ENCODE measurements at regions not wholly inside any gene's neighbourhood (a gene's known extent, or its start where the extent isn't known, plus 50 kb on each side); places are given as distances from the start of the nearest gene placed in this dataset.
"Not testable (repeated sequence)": the region's sequence is repeated elsewhere in the genome, so short reads cannot be mapped to it uniquely, and the experiment has no call there.

DNA sequence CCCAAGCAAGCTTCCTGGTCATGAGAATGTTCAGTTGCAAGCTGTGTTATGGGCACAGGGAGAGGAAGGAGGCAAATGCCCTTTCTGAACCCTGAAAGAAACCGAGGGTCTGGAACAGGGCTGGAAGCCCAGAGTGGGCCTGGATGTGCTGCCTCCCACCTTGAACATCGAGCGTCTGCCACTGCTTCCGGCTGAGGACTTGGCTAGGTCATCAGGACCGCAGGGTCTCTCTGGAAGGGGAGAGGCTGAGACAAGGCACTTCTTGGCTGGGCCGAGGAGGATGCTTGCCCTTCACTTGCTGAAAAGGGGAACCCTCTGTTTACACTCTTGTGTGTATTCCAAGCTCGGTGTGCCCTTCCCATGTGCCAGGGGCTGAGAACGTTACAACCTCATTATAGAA, 168.0 kb upstream of the C1orf174 start:
- no peaks in the 10 kb centered on the region for H3K9me3 ChIP-seq (ENCODE audit: control insufficient read depth, insufficient read depth, low read length)
- H3K4me1 ChIP-seq (ENCODE audit: control insufficient read depth, insufficient read depth, low read length): peaks cover 14% of the 10 kb centered on the region
- no peak overlapping the region for H3K4me3 ChIP-seq (ENCODE audit: low read depth, low read length)
- WGBS (ENCODE audit: insufficient coverage): 59% methylated on average over 8 of the region's 8 CpGs
- H3K27ac ChIP-seq (ENCODE audit: low read depth, low read length): no peak overlapping the region
- DNase-seq (ENCODE audit: low read depth in 4 of 6, low spot score in 6 of 6): no peak
- no peaks in the 10 kb centered on the region for H3K27me3 ChIP-seq (ENCODE audit: control insufficient read depth, insufficient read depth, low read length)
- no peaks in the 10 kb centered on the region for H3K36me3 ChIP-seq (ENCODE audit: control insufficient read depth, insufficient read depth, low read length)

- DNase-seq (ENCODE audit: low read depth in 4 of 6, low spot score in 6 of 6): peak in 2 of 6 donors; percentile 60 to 75
- Histone ChIP-seq H3K4me3 (ENCODE audit: low read depth, low read length) (no peak overlapping the region), H3K27ac (ENCODE audit: low read depth, low read length) (no peak overlapping the region), H3K9me3 (ENCODE audit: control insufficient read depth, insufficient read depth, low read length) (no peaks in the 10 kb centered on the region), H3K4me1 (ENCODE audit: control insufficient read depth, insufficient read depth, low read length) (peaks cover 26% of the 10 kb centered on the region), H3K36me3 (ENCODE audit: control insufficient read depth, insufficient read depth, low read length) (no peaks in the 10 kb centered on the region), H3K27me3 (ENCODE audit: control insufficient read depth, insufficient read depth, low read length) (no peaks in the 10 kb centered on the region)
- 51% methylated on average over 3 of the region's 6 CpGs for WGBS (ENCODE audit: insufficient coverage)
Measured at GRCh38 chr1:4071653-4072052, 171.6 kb upstream of the C1orf174 start.

DNA sequence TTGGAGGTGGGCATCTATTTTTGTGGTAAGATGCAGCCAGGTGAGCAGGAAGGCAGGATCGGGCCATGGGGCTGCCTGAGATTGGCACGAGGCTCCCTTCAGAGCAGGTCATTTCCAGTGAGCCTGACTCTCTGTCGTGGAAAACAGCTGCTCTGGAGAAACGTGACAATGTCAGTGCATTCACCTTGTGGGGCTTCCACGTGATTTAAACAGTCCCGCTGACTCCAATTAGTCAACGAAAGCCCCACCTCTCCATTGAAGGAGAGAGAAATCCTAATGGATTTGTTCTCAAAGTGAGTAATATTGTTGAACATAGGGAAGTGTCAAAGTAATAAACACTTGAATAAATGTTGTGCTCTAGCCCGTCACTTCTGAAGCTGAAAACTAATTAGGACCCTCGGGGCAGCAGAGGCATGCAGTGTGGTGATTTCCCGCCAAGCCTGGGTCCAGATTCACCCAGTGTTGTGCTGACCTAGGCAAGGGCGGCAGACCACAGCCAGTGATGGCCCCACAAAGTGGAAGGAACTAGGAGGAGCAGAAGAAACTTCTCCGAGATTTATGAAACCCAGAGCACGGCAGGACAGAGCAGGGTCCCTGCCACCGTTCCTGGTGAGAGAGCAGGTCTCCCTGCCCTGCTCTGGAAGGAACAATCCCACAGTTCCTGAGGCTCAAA, 172.5 kb upstream of the C1orf174 start:
- Histone ChIP-seq H3K4me3 (ENCODE audit: low read depth, low read length) (no peak overlapping the region), H3K27ac (ENCODE audit: low read depth, low read length) (no peak overlapping the region), H3K9me3 (ENCODE audit: control insufficient read depth, insufficient read depth, low read length) (no peaks in the 10 kb centered on the region), H3K27me3 (ENCODE audit: control insufficient read depth, insufficient read depth, low read length) (no peaks in the 10 kb centered on the region), H3K4me1 (ENCODE audit: control insufficient read depth, insufficient read depth, low read length) (peaks cover 26% of the 10 kb centered on the region), H3K36me3 (ENCODE audit: control insufficient read depth, insufficient read depth, low read length) (no peaks in the 10 kb centered on the region)
- 70% methylated on average over 10 of the region's 14 CpGs for WGBS (ENCODE audit: insufficient coverage)
- DNase-seq (ENCODE audit: low read depth in 4 of 6, low spot score in 6 of 6): peak in 1 of 6 donors; percentile 51

- H3K27me3 ChIP-seq (ENCODE audit: control insufficient read depth, insufficient read depth, low read length): no peaks in the 10 kb centered on the region
- DNase-seq (ENCODE audit: low read depth in 4 of 6, low spot score in 6 of 6): no peak
- WGBS (ENCODE audit: insufficient coverage): 86% methylated on average over 8 of the region's 8 CpGs
Measured at GRCh38 chr1:4075436-4076225, 175.6 kb upstream of the C1orf174 start.

DNA sequence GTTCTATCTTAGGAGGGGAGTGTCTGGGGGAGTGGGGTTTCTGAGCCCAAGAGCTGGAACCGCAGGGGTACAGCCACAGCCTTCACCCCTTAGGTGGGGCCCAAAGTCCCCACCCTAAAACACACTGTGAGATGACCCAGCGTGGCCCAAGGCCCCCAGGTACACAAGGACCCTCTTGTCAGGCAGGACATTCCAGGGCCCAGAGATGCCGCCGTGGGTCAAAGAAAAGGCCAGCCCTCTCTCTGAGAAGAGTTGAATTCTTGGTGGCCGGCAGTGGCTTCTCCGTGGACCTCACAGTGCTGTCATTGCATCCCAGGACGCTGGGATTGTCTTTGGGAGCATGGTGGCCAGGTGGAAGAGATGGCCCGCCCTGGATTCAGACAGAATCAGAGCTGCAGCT, 176.3 kb upstream of the C1orf174 start:
- Histone ChIP-seq H3K36me3 (ENCODE audit: control insufficient read depth, insufficient read depth, low read length) (no peaks in the 10 kb centered on the region), H3K27me3 (ENCODE audit: control insufficient read depth, insufficient read depth, low read length) (no peaks in the 10 kb centered on the region), H3K4me3 (ENCODE audit: low read depth, low read length) (no peak overlapping the region), H3K27ac (ENCODE audit: low read depth, low read length) (no peak overlapping the region), H3K9me3 (ENCODE audit: control insufficient read depth, insufficient read depth, low read length) (no peaks in the 10 kb centered on the region), H3K4me1 (ENCODE audit: control insufficient read depth, insufficient read depth, low read length) (peaks cover 26% of the 10 kb centered on the region)
- DNase-seq (ENCODE audit: low read depth in 4 of 6, low spot score in 6 of 6): no peak
- 65% methylated on average over 7 of the region's 8 CpGs for WGBS (ENCODE audit: insufficient coverage)

More at GRCh38 chr1:4075436-4076225, 175.6 kb upstream of the C1orf174 start:
- no peak overlapping the region for H3K27ac ChIP-seq (ENCODE audit: low read depth, low read length)
- H3K4me3 ChIP-seq (ENCODE audit: low read depth, low read length): no peak overlapping the region
- H3K36me3 ChIP-seq (ENCODE audit: control insufficient read depth, insufficient read depth, low read length): no peaks in the 10 kb centered on the region
- no peaks in the 10 kb centered on the region for H3K9me3 ChIP-seq (ENCODE audit: control insufficient read depth, insufficient read depth, low read length)
- H3K4me1 ChIP-seq (ENCODE audit: control insufficient read depth, insufficient read depth, low read length): peaks cover 26% of the 10 kb centered on the region

DNA sequence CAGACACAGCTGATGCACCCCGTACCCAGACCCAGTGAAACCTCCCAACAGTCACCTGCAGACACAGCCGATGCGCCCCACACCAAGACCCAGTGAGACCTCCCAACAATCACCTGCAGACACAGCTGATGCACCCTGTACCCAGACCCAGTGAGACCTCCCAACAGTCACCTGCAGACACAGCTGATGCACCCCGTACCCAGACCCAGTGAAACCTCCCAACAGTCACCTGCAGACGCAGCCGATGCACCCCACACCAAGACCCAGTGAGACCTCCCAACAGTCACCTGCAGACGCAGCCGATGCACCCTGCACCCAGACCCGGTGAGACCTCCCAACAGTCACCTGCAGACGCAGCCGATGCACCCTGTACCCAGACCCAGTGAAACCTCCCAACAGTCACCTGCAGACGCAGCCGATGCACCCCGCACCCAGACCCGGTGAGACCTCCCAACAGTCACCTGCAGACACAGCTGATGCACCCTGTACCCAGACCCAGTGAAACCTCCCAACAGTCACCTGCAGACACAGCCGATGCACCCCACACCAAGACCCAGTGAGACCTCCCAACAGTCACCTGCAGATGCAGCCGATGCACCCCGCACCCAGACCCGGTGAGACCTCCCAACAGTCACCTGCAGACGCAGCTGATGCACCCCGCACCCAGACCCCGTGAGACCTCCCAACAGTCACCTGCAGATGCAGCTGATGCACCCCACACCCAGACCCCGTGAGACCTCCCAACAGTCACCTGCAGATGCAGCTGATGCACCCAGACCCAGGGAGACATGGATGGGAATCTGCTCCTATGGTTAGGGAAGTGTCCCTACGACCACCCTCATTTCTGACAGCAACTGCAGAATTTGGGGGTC, 178.3 kb upstream of the C1orf174 start:
- not testable (repeated sequence) for H3K27ac ChIP-seq (ENCODE audit: low read depth, low read length); H3K27me3 ChIP-seq (ENCODE audit: control insufficient read depth, insufficient read depth, low read length); H3K9me3 ChIP-seq (ENCODE audit: control insufficient read depth, insufficient read depth, low read length); DNase-seq (ENCODE audit: low read depth in 4 of 6, low spot score in 6 of 6); H3K36me3 ChIP-seq (ENCODE audit: control insufficient read depth, insufficient read depth, low read length); H3K4me3 ChIP-seq (ENCODE audit: low read depth, low read length)
- peaks cover 32% of the 10 kb centered on the region for H3K4me1 ChIP-seq (ENCODE audit: control insufficient read depth, insufficient read depth, low read length)
- WGBS (ENCODE audit: insufficient coverage): 87% methylated on average over 15 of the region's 24 CpGs

GRCh38 chr1:4079815-4080214, 179.7 kb upstream of the C1orf174 start:
- Histone ChIP-seq H3K27me3 (ENCODE audit: control insufficient read depth, insufficient read depth, low read length) (no peaks in the 10 kb centered on the region), H3K4me1 (ENCODE audit: control insufficient read depth, insufficient read depth, low read length) (peaks cover 33% of the 10 kb centered on the region), H3K27ac (ENCODE audit: low read depth, low read length) (no peak overlapping the region), H3K36me3 (ENCODE audit: control insufficient read depth, insufficient read depth, low read length) (no peaks in the 10 kb centered on the region), H3K4me3 (ENCODE audit: low read depth, low read length) (no peak overlapping the region), H3K9me3 (ENCODE audit: control insufficient read depth, insufficient read depth, low read length) (no peaks in the 10 kb centered on the region)
- WGBS (ENCODE audit: insufficient coverage): 66% methylated on average over 3 of the region's 5 CpGs
- DNase-seq (ENCODE audit: low read depth in 4 of 6, low spot score in 6 of 6): no peak

DNA sequence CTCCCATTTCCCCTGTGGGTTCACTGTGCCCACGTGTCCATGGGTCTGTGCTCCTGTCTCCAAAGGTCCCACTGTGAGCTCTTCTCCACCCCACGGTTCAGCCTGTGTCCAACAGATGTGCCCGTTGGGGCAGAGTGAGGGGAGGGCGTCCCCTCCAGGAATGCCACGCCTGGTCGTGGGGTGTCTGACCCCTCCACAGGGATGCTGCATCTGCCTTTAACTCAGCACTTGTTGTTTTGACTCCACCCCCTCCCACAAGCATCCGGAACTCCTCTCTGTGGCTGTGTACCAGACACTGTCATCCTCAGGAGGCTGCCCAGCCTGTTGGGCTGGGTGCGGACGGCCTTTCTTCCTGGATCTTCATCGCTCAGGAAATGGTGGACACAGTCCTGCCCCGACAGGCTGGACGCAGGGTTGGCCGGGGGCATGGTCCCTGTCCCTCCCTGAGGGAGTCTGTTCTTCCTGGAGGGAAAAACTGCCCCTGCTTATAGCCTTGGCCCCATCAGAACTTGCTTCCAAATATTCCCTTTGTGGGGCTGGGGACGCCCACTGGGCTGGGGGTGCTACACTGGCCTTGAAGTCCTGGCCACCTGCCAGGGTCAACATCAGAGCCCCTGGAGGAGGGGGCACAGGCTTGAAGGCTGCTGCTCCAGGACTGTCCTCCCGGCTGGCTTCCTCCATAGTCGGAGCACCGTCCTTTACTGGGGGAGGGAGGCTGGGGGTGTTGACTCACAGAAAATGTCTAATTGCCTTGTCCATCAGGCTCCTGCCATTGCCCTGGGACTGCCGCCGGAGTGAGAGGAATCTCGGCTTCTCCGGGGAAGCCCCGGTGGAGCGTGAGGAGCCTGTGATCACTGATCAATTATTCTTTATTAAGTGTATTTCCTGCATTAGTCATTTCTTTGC, 182.0 kb upstream of the C1orf174 start:
- no peaks in the 10 kb centered on the region for H3K27me3 ChIP-seq (ENCODE audit: control insufficient read depth, insufficient read depth, low read length)
- H3K9me3 ChIP-seq (ENCODE audit: control insufficient read depth, insufficient read depth, low read length): no peaks in the 10 kb centered on the region
- H3K36me3 ChIP-seq (ENCODE audit: control insufficient read depth, insufficient read depth, low read length): no peaks in the 10 kb centered on the region
- H3K4me3 ChIP-seq (ENCODE audit: low read depth, low read length): no peak overlapping the region
- H3K4me1 ChIP-seq (ENCODE audit: control insufficient read depth, insufficient read depth, low read length): peaks cover 39% of the 10 kb centered on the region
- WGBS (ENCODE audit: insufficient coverage): 56% methylated on average over 17 of the region's 23 CpGs
- DNase-seq (ENCODE audit: low read depth in 4 of 6, low spot score in 6 of 6): peak in 2 of 6 donors; percentile 29 to 60
- H3K27ac ChIP-seq (ENCODE audit: low read depth, low read length): no peak overlapping the region

All from spinal cord (tissue), 9 donors.